ENCODE measurements at regions not wholly inside any gene's neighbourhood (a gene's known extent, or its start where the extent isn't known, plus 50 kb on each side); places are given as distances from the start of the nearest gene placed in this dataset.
"Not testable (repeated sequence)": the region's sequence is repeated elsewhere in the genome, so short reads cannot be mapped to it uniquely, and the experiment has no call there.

- Histone ChIP-seq H3K4me1 (ENCODE audit: control insufficient read depth in 1 of 2, extremely low read depth in 1 of 2, insufficient read depth in 2 of 2, low read length in 2 of 2) (no peaks in the 10 kb centered on the region), H3K9me3 (no peaks in the 10 kb centered on the region), H3K27me3 (replicated peaks in 1 of 2; ENCODE audit: control insufficient read depth in 2 of 2, extremely low read depth in 1 of 2, insufficient read depth in 2 of 2, low read length in 1 of 2) (no peaks in the 10 kb centered on the region), H3K4me3 (ENCODE audit: control insufficient read depth in 1 of 2, extremely low read depth in 1 of 2, low read length in 1 of 2) (no peak overlapping the region), H3K27ac (ENCODE audit: low read length) (no peak overlapping the region), H3K36me3 (ENCODE audit: control insufficient read depth in 2 of 2, extremely low read depth in 1 of 2, insufficient read depth in 1 of 2, low read length in 1 of 2) (no peaks in the 10 kb centered on the region)
- POLR2A ChIA-PET = no interaction called here
- Mint-ChIP-seq H3K36me3 (no peaks in the 10 kb centered on the region), H3K27ac (no peak overlapping the region), H3K4me3 (no peak overlapping the region), H3K4me1 (no peaks in the 10 kb centered on the region), H3K9me3 (peaks cover 0 to 7% (median 0%) of the 10 kb centered on the region in 3 donors), H3K27me3 (no peaks in the 10 kb centered on the region)
- DNase-seq (no peak), ATAC-seq (replicated peaks in 1 of 4) (no peak)
- WGBS (ENCODE audit: insufficient coverage) = 78% methylated on average over 4 of the region's 5 CpGs
- CTCF ChIA-PET = no interaction called here
These were observed 215.6 kb upstream of the USP15 start for GRCh38 chr12:62044450-62045135.

DNA sequence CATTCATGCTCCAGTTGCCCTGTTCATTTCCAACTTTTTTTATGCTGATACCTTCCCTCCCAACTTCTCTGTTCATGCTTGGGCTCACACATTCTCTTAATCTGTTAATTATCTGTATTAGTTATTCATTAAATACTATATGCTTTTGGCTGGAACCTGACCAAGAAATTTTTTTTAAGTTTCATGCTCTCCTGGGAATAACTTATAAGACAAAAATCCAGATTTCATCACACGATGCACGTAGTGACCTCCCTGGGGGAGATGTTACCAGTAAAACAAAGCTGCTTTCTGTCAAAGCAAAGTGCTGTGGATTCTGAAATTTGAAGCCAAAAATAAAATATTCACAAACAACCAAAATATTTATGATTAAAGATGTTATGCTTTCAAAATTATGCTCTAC, 215.0 kb upstream of the USP15 start:
- no peak overlapping the region for H3K27ac Mint-ChIP-seq
- ATAC-seq (replicated peaks in 1 of 4) (no peak), DNase-seq (no peak)
- CTCF ChIA-PET = no interaction called here
- Histone ChIP-seq H3K4me1 (ENCODE audit: control insufficient read depth in 1 of 2, extremely low read depth in 1 of 2, insufficient read depth in 2 of 2, low read length in 2 of 2) (no peaks in the 10 kb centered on the region), H3K27ac (ENCODE audit: low read length) (no peak overlapping the region), H3K36me3 (ENCODE audit: control insufficient read depth in 2 of 2, extremely low read depth in 1 of 2, insufficient read depth in 1 of 2, low read length in 1 of 2) (no peaks in the 10 kb centered on the region), H3K27me3 (replicated peaks in 1 of 2; ENCODE audit: control insufficient read depth in 2 of 2, extremely low read depth in 1 of 2, insufficient read depth in 2 of 2, low read length in 1 of 2) (no peaks in the 10 kb centered on the region), H3K9me3 (no peaks in the 10 kb centered on the region), H3K4me3 (ENCODE audit: control insufficient read depth in 1 of 2, extremely low read depth in 1 of 2, low read length in 1 of 2) (no peak overlapping the region)
- H3K27me3 Mint-ChIP-seq = no peaks in the 10 kb centered on the region
- POLR2A ChIA-PET = no interaction called here
- H3K9me3 Mint-ChIP-seq = peaks cover 0 to 5% (median 0%) of the 10 kb centered on the region in 3 donors
- H3K36me3 Mint-ChIP-seq = no peaks in the 10 kb centered on the region
- no CpG with 5 or more reads among the region's 2 CpGs for WGBS (ENCODE audit: insufficient coverage)
- H3K4me3 Mint-ChIP-seq = no peak overlapping the region
- H3K4me1 Mint-ChIP-seq = no peaks in the 10 kb centered on the region

DNA sequence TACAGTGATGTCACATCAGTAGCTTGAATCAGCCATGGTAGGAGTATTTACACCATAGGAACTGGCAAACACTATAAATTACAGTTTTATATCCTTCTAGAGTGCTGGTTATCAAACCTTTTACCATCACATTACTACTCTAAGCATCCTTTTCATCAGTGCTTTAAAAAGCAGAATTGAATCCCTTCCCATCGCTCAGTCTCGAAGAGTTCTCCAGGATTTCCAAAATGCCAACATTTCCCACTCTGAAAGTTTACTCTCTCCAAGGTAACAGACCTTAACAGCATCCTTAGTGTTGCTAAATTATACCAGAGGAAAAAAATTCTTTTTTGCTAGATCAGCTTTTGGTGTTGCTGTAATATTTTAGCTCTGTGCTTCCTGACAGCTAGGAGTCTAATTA, 209.4 kb upstream of the USP15 start:
- Histone ChIP-seq H3K4me3 (ENCODE audit: control insufficient read depth in 1 of 2, extremely low read depth in 1 of 2, low read length in 1 of 2) (no peak overlapping the region), H3K9me3 (no peaks in the 10 kb centered on the region), H3K27ac (ENCODE audit: low read length) (no peak overlapping the region), H3K27me3 (replicated peaks in 1 of 2; ENCODE audit: control insufficient read depth in 2 of 2, extremely low read depth in 1 of 2, insufficient read depth in 2 of 2, low read length in 1 of 2) (no peaks in the 10 kb centered on the region), H3K36me3 (ENCODE audit: control insufficient read depth in 2 of 2, extremely low read depth in 1 of 2, insufficient read depth in 1 of 2, low read length in 1 of 2) (no peaks in the 10 kb centered on the region), H3K4me1 (ENCODE audit: control insufficient read depth in 1 of 2, extremely low read depth in 1 of 2, insufficient read depth in 2 of 2, low read length in 2 of 2) (no peaks in the 10 kb centered on the region)
- DNase-seq (no peak), ATAC-seq (replicated peaks in 1 of 4) (no peak)
- Mint-ChIP-seq H3K27ac (no peak overlapping the region), H3K27me3 (no peaks in the 10 kb centered on the region), H3K4me3 (no peak overlapping the region), H3K36me3 (no peaks in the 10 kb centered on the region), H3K4me1 (no peaks in the 10 kb centered on the region), H3K9me3 (no peaks in the 10 kb centered on the region)
- WGBS (ENCODE audit: insufficient coverage) = no CpG with 5 or more reads among the region's 2 CpGs
- ChIA-PET POLR2A (no interaction called here), CTCF (interaction anchor here in 1 of 2 donors (0.6 kb wide), 1 partner anchor 24 kb away, joined by 4 read pairs; no protein-coding TSS in a partner anchor)

GRCh38 chr12:62069976-62070375, 190.2 kb upstream of the USP15 start:
- no peaks in the 10 kb centered on the region for H3K4me1 ChIP-seq (ENCODE audit: control insufficient read depth in 1 of 2, extremely low read depth in 1 of 2, insufficient read depth in 2 of 2, low read length in 2 of 2)
- no peaks in the 10 kb centered on the region for H3K9me3 ChIP-seq
- no peak overlapping the region for H3K4me3 ChIP-seq (ENCODE audit: control insufficient read depth in 1 of 2, extremely low read depth in 1 of 2, low read length in 1 of 2)
- Mint-ChIP-seq H3K36me3 (no peaks in the 10 kb centered on the region), H3K9me3 (no peaks in the 10 kb centered on the region), H3K27ac (no peak overlapping the region), H3K4me3 (no peak overlapping the region), H3K27me3 (peaks cover 0 to 5% of the 10 kb centered on the region in 2 donors), H3K4me1 (no peaks in the 10 kb centered on the region)
- ChIA-PET CTCF (no interaction called here), POLR2A (no interaction called here)
- no peak overlapping the region for H3K27ac ChIP-seq (ENCODE audit: low read length)
- DNase-seq (no peak), ATAC-seq (replicated peaks in 1 of 4) (no peak)
- no peaks in the 10 kb centered on the region for H3K27me3 ChIP-seq (replicated peaks in 1 of 2; ENCODE audit: control insufficient read depth in 2 of 2, extremely low read depth in 1 of 2, insufficient read depth in 2 of 2, low read length in 1 of 2)
- H3K36me3 ChIP-seq (ENCODE audit: control insufficient read depth in 2 of 2, extremely low read depth in 1 of 2, insufficient read depth in 1 of 2, low read length in 1 of 2) = no peaks in the 10 kb centered on the region

GRCh38 chr12:62073236-62073635, 187.0 kb upstream of the USP15 start:
- H3K36me3 Mint-ChIP-seq; ATAC-seq (replicated peaks in 1 of 4); DNase-seq: not testable (repeated sequence)

GRCh38 chr12:62075870-62076269, 184.3 kb upstream of the USP15 start:
- no peaks in the 10 kb centered on the region for H3K4me1 ChIP-seq (ENCODE audit: control insufficient read depth in 1 of 2, extremely low read depth in 1 of 2, insufficient read depth in 2 of 2, low read length in 2 of 2)
- H3K27me3 ChIP-seq (replicated peaks in 1 of 2; ENCODE audit: control insufficient read depth in 2 of 2, extremely low read depth in 1 of 2, insufficient read depth in 2 of 2, low read length in 1 of 2) = no peaks in the 10 kb centered on the region
- no peaks in the 10 kb centered on the region for H3K36me3 Mint-ChIP-seq
- H3K27ac Mint-ChIP-seq = no peak overlapping the region
- WGBS (ENCODE audit: insufficient coverage) = no CpG with 5 or more reads among the region's 1 CpG
- POLR2A ChIA-PET = no interaction called here
- H3K4me3 Mint-ChIP-seq = no peak overlapping the region
- CTCF ChIA-PET = no interaction called here
- H3K9me3 Mint-ChIP-seq = no peaks in the 10 kb centered on the region
- no peak overlapping the region for H3K27ac ChIP-seq (ENCODE audit: low read length)
- no peaks in the 10 kb centered on the region for H3K9me3 ChIP-seq
- H3K27me3 Mint-ChIP-seq = peaks cover 0 to 7% of the 10 kb centered on the region in 2 donors
- no peaks in the 10 kb centered on the region for H3K4me1 Mint-ChIP-seq
- DNase-seq (no peak), ATAC-seq (replicated peaks in 1 of 4) (no peak)
- no peaks in the 10 kb centered on the region for H3K36me3 ChIP-seq (ENCODE audit: control insufficient read depth in 2 of 2, extremely low read depth in 1 of 2, insufficient read depth in 1 of 2, low read length in 1 of 2)
- no peak overlapping the region for H3K4me3 ChIP-seq (ENCODE audit: control insufficient read depth in 1 of 2, extremely low read depth in 1 of 2, low read length in 1 of 2)

More at GRCh38 chr12:62073236-62073635, 187.0 kb upstream of the USP15 start:
- H3K27me3 ChIP-seq (replicated peaks in 1 of 2; ENCODE audit: control insufficient read depth in 2 of 2, extremely low read depth in 1 of 2, insufficient read depth in 2 of 2, low read length in 1 of 2); H3K27ac Mint-ChIP-seq; H3K9me3 ChIP-seq; H3K27ac ChIP-seq (ENCODE audit: low read length); CTCF ChIA-PET; H3K27me3 Mint-ChIP-seq; H3K4me3 ChIP-seq (ENCODE audit: control insufficient read depth in 1 of 2, extremely low read depth in 1 of 2, low read length in 1 of 2); H3K36me3 ChIP-seq (ENCODE audit: control insufficient read depth in 2 of 2, extremely low read depth in 1 of 2, insufficient read depth in 1 of 2, low read length in 1 of 2); H3K9me3 Mint-ChIP-seq; H3K4me1 ChIP-seq (ENCODE audit: control insufficient read depth in 1 of 2, extremely low read depth in 1 of 2, insufficient read depth in 2 of 2, low read length in 2 of 2); POLR2A ChIA-PET; H3K4me1 Mint-ChIP-seq; H3K4me3 Mint-ChIP-seq: not testable (repeated sequence)

DNA sequence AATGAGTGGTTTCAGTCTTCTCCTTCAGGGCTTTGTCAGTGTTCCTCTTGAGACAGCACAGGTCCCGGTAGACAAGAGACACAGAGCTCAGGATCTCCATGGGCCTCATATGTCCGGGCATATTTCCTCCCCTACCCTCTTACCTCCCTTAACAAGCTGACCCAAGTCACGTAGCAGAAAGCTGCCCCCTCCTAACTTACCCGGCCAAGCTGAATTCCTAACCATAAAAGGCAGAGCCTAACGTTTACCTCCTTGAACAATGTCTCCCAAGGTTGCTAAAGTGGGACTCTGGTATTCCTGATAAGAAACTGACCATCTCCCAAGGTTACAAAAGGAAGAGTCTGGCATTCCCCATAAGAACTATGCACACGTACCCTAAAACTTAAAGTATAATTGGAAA, 182.2 kb upstream of the USP15 start:
- CTCF ChIA-PET = no interaction called here
- ATAC-seq (replicated peaks in 1 of 4) = no peak
- H3K4me3 Mint-ChIP-seq = no peak overlapping the region
- no peaks in the 10 kb centered on the region for H3K36me3 Mint-ChIP-seq
- Histone ChIP-seq H3K4me3 (ENCODE audit: control insufficient read depth in 1 of 2, extremely low read depth in 1 of 2, low read length in 1 of 2) (no peak overlapping the region), H3K36me3 (ENCODE audit: control insufficient read depth in 2 of 2, extremely low read depth in 1 of 2, insufficient read depth in 1 of 2, low read length in 1 of 2) (no peaks in the 10 kb centered on the region), H3K27me3 (replicated peaks in 1 of 2; ENCODE audit: control insufficient read depth in 2 of 2, extremely low read depth in 1 of 2, insufficient read depth in 2 of 2, low read length in 1 of 2) (no peaks in the 10 kb centered on the region), H3K27ac (ENCODE audit: low read length) (no peak overlapping the region), H3K4me1 (ENCODE audit: control insufficient read depth in 1 of 2, extremely low read depth in 1 of 2, insufficient read depth in 2 of 2, low read length in 2 of 2) (no peaks in the 10 kb centered on the region), H3K9me3 (no peaks in the 10 kb centered on the region)
- H3K4me1 Mint-ChIP-seq = no peaks in the 10 kb centered on the region
- POLR2A ChIA-PET = no interaction called here
- H3K27me3 Mint-ChIP-seq = peaks cover 0 to 4% of the 10 kb centered on the region in 2 donors
- no peak overlapping the region for H3K27ac Mint-ChIP-seq
- 77% methylated on average over 3 of the region's 6 CpGs for WGBS (ENCODE audit: insufficient coverage)
- no peak for DNase-seq
- no peaks in the 10 kb centered on the region for H3K9me3 Mint-ChIP-seq

All from T-cell (primary cell).